HG02588 (cell line): ENCODE measurements at regions not wholly inside any gene's neighbourhood (a gene's known extent, or its start where the extent isn't known, plus 50 kb on each side); places are given as distances from the start of the nearest gene placed in this dataset.

Experiments
- ATAC-seq: cut with Tn5 transposase; IDR thresholded peaks from one replicate; pipeline ENCODE4 v1.9.1; 2021; ENCODE audit warnings: mild to moderate bottlenecking, moderate library complexity; ENCODE audit not compliant: unreplicated experiment

DNA sequence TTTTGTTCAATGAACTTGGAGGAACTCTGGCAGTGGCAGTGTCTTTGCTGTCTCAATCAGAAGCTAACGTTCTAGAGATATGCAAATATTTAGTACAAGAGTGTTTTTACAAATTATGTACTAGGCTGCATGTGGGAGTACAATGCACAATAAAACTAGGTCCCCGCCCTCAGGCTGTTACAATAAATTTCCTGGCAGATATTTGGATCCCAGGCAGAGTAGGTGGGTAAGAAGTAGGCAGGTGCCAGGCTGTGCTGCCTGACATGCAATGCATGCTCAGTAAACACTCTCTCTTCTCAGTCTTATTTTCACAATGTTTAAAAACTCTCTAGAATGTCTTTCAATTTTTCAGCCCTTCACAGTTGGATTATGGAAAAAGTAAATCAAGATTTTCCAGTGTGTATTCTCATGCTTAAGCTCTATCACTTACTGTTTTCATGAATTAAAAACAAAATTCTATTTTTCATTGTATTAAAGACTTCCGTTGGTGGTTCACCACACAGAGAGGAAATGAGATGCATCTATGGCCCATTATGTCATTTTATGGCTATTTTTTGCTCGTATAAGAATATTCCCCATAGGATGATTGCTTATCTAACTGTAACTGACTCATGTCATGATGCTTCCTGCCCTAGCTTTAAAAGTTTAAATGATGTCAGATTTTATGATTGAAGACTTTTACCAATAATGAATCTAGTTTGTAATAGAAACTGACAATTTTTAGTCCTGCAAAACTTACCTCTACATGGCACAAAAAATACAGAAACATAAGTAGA is 346.1 kb downstream of the RND3 start:
- no peak for ATAC-seq

DNA sequence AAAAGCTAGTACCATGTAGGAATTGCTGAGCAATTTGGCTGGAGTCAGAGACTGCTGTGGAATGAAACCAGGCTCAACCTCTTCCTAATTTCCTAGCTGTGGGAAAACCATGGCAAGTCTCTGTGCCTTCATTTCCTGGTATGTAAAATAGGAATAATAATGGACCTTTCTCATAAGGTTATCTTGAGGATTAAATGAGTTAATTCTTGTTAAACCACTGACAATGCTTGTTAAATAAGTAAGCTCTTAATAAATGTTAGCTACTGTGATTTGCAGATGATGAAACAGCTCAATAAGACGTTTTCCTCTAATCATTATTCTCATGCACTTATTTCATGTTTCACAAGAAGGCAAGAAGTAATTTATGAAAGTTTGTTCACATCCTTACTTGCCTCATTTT is 346.7 kb downstream of the RND3 start:
- ATAC-seq: no peak

DNA sequence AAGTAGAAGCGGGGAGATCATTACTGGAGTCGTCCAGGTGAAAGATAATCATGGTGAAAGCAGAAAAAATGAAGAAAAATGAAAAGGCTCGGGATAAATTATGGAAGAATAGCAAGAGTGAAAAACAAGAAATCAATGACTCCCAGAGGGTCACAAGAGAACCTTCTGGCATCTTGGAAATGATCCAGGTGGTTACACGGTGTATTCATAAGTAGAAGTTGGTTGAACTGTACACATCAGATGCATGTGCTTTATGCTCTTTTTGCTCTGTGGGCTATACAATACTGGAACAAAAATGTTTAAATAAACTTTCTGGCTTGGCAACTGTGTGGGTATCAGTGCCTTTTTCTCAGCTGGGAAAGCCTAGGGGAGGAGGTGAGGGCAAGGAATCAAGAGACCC is 348.9 kb downstream of the RND3 start:
- ATAC-seq: no peak

DNA sequence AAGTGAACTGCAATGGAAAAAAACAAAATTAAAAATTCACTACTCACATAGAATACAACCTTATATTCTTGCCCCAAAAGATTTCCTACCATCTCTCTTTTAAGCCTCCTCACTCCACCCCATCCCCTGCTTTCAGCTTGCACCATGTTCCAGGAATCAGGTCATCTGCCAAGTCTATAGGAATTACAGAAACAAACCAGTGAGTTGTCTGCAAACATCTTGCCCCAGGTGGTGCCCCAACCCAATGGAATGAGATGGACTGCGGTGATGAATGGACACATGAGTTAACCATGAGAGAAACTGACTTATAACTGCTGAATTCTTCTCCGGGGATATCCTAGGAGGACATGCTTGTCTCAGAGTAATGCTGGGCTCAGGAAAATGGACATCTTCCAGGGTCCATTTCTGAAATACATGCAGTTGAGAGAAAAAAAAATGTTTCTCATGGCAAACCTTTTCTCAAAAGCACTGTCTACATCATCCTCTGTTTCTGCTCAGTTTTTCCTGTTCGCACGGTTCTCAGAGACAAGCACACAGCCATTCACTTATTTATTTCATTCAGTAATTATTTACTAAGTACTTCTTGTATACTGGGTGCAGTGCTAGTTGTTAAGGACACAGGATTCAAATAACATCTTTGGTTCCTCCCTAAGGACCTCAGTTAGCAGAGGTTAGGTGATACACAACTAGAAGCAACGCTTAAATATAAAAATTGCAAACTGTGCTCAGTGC is 350.0 kb downstream of the RND3 start:
- ATAC-seq: no peak

DNA sequence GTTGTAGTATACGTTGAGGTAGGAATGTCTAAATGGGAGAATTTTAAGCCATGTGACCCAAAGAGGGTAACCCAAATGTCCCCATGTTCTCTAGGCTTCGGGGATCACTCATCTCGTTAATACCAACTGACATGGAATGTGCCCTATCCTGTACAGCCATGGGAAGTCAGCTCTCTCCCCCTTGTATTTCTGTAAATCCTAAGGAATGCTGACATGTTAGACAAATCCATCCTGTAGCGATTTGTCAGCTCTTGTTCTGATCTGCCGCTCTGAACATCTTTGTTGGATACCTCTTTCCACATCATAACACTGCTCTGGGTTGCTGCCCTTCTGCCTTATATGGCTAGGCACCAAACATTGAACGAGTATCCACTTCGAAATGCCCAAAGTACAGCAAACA is 350.6 kb downstream of the RND3 start:
- no peak for ATAC-seq

DNA sequence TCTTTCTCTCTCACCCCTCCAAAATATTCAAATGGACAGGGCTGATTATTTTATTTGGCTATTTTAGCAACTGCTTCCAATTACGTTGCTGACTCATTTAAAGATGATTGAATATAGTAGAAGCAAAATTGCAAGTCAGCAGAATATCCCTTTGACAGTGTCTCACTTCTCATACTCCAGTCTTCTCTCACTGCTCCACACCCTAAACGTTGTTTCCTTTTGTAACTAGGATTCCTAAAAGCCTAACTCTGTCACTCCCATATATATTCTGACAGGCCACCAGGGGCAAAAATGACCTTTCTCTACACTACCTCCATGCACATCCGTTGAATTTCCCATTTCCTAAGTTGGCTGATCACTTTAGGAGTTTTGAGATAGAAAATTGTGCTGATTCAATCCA is 351.1 kb downstream of the RND3 start:
- ATAC-seq: no peak

DNA sequence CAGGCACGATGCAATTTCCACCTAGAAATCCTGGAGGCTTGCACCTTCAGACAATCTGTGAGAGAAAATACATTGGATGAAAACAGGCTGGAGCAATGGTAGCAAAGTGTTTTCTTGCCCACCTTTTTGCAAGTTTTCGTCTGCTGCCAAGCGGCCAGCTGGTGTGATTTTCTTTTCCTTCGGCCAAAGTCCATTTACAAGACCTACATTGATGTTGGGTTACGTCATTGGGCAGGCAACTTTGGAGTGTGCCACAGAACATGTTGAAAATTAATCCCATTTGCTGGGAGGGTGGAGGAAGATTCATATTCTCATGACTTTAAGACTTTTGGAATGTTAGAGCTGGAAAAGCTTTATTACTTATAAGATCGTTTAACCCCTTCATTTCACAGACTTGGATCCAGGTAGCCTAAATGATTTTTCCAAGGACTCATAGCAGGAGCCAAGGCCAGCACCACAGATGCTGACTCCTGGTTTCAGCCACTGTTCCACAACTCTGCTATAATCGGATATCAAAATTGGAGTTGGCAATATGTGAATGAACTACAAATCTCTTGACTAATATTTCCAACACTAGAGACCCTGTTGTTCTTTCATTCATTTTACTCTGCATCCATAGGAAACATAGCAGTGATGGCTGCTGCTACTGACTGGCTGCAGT is 352.1 kb downstream of the RND3 start:
- ATAC-seq: no peak

DNA sequence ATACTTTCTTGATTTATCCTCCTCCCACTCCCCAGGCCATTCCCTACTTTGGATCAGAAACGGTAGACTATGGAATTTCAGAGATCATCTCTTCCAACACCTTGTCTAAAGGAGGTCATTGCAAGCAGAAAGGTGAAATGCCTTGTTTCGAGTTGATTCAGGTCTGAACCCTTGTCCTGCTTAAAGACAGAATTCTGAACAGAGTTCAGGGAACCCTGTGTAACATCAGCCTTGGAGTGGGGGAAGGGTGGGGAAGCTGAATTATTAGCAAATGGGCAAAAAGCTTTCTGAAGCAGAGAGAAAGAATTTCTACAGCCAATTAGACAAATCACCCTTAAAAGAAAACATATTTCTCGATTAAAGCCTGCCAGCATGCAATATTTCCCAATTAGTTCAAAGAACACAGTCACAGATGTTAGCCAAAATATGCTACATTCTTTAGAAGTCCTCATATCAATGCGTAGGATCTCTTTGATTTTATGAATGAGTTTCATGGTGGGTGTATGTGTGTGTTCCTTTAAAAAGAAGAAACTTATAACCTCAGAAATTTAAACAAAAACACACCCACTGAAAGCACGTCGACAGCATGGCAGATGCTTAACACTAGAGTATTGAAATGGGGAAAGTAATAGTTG is 353.1 kb downstream of the RND3 start:
- ATAC-seq: no peak

DNA sequence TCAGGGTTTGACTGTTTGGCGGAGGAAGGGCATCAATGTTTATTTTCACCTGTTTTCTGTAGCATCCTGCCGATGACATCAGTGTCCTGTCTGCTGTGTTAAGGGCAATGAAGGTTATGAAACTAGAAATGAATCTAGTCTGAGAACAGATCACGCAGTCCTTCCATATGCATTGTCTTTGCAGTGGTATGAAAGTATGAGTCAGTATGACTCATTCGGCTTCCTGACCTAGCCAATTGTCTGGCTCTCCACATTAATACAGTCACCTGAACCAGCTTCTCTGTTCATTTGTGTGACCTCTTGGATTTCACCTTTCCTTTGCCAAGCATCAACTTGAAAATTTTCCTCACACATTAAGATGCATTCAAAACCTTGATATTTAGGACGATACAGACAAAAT is 353.8 kb downstream of the RND3 start:
- peak; percentile 90 for ATAC-seq

DNA sequence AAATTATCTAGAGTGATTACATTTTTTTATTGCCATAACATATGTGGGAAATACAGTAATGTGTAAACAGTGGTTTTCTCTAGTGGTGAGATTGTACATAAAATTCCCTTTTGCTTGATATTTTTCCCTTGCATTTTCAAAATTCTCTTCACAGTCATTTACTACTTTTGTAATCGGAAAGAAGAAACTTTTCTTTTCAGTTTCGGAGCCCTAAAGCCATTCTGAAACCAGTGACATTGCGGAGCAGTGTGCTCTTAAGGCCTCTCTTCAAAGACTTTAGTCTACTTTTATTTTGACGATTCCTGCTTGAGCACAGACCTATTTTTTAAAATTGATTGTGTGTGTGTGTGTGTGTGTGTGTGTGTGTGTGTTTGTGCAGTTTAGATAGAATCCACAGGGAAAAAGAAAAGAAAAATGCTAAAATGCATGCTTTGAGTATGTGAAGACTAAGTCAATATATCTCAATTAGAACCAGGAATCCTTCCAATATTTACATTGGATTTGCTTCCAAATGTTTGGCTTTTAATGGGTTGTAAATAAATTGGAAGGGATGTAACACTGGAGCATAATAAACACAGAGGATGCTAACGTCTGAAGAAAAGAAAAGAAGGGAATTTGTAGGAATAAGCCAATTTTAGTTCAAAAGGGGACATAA is 357.4 kb downstream of the RND3 start:
- no peak for ATAC-seq

DNA sequence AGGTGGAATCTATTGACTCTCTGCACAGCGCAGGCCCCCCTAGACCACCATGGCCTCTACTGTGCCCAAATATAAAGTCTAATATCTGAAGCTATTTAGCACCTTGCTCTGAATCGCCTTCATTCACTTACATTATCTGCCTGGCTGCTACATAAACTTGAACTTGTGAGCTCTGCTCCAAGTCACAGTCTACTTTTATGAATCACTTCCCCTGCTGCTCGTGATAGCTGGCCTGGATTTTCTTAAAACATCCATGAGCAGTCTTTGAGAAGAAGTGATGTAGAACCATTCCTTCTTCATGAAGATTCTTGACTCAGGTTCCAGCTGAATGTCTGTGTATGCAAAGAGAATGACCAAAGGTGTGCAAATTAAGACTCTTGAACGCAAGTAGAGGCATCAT is 359.5 kb downstream of the RND3 start:
- ATAC-seq: no peak

DNA sequence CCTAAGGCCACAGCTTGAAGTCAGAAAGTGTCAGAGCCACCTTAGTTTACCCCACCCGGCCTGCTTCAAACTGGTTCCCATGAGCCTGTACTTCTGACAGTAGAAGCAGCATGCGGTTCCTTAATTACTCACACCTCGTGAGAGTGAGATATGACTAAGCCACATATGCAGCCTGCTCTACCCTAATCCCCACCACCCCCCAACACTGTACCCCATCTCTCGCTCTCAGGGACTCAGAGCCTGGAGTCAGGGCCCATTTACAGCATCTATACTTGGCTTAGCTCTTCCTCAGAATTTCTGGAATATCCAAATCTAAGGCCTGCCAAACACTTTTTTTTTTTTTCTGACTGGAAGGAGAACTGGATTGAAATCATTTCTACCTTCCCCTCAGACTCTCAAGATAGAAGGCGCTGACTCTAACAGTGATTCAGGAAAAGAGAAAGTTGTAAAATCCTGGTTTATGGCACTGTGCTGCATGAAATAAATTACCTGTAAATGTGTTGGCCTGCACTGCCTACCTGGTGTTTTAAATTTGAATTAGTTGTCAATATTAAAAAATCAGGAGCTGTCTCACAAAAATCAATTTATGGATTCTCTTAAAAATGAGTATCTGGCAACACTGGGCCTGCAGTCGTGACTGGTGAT is 360.0 kb downstream of the RND3 start:
- no peak for ATAC-seq

DNA sequence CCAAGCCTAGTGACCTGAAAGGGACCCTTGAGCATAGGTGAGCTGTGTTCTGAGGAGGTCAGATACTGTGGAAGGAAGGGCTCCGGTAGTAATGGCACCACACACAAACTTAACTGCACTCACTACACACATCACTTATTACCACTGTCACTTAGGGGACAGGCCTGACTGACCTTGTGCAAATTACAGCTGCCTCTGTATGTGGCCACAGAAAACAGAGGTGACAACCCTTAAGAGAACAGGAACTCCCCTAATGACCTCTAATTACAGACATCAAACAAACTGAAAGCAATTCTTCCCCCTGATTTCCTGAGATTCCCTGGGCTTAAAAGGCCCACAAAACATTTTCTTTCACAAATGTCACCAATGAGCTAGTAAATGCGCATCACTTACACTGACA is 360.6 kb downstream of the RND3 start:
- no peak for ATAC-seq

DNA sequence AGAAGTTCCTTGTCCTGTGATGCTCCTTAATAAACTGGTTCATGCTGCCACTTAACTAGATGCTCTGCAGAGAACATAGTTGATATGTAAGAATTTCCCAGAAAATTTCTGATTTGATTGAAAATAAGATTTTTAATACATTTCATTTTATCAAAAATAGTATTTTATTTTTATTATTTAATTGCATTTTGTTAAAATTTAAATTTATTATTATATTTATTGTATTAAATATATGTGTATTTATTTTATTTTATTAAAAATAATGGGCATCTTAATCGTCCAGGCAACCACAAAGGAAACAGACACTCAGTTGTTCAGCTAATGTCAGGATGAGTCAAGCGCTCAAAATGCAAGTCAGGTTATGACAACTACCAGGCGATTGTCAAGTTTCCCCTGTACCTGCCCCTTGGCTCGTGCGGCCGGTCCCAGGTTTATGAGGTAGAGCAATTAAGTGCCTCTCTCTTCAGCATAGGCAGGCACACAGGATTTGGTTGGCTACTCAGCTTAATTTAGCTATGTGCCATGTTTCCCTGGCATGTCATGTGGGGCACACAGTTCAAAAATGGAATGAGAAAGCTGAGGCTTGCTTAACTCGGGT is 361.2 kb downstream of the RND3 start:
- no peak for ATAC-seq

DNA sequence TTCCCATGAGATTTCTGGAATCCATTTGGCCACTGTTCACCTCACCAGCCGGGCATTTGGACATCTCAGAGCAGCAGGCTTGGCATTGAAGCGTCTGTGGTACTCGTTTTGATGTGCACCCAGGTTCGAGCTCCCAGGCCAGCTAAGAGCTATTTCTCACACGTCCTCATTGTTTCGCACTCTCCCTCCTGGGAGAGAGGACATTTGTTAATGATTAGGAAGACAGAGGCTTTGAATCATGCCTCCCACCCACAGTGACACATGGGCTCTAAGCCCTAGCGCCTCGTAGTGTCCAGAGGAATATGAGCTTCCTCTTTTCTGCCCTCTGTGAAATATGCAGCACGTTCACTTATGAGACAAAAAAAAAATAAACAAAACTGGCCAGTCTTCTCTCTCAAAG is 361.8 kb downstream of the RND3 start:
- no peak for ATAC-seq

DNA sequence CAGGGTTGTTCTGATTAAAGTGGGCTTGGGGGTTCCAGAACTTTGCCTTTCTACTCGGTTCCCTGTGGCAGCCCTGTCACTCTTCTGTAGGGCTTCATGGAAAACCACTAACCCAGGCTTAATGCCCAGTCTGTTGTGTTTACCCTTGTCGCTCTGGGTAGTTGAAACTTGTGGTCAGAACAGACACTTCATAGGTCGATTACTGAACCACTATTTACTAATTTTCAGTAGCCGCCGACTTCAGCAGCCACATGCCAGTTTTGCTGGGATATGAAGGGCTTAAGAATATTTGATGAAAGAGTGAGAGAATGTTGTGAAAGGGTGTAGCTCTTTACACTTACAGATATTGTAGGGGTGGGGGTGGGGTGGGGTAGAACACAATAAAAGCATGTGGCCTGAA is 362.3 kb downstream of the RND3 start:
- no peak for ATAC-seq

DNA sequence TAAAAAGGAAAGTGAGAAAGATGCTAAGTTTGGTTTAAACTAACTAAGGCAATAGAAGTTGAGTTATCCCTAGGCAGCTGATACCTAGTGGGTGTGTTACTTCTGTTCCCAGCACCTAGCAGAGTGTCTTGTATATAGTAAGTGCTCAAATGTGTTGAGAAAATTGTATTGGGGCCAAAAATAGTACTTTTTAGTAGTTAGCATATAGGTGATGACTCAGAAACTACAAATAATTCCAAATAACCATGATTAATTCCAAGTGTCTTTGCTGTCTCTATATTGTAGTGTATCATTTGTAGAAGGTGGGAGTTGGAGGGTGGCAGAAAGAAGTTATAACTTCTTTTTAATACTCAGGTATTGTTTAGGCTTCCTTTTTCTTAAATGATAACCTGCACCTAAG is 362.7 kb downstream of the RND3 start:
- no peak for ATAC-seq

DNA sequence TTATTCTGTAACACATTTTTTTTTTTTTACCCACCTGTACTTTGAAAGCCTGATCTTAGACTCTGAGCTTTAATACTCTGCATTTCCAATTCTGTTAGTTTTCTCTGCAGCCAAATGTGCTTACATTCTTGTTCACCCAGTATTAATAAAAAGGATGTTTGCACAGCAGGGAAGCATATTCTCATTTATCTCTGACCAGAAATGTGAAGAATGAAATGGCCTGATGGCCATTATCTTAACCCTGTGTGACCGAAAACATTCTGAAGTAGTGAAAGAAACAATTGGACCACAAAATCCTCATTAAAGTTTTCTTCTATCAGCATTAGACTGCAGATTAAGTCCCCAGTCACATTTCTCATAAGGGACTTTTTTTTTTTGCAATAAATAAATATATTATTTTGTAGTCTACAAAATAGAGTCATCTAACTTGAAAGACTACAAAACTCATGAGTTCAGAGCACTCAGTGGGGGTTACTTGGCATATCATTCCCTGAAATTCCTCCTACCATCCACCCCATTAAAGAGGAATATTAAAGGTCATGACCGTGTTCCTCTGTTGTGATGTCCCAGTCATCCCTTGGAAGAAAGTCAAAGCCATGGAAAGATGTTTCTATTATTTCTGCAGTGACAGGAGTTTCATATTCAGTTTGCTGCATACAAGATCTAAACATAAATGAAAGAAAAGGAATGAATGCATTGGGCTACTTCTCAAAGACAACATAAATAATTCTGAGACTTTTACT is 364.4 kb downstream of the RND3 start:
- ATAC-seq: no peak

DNA sequence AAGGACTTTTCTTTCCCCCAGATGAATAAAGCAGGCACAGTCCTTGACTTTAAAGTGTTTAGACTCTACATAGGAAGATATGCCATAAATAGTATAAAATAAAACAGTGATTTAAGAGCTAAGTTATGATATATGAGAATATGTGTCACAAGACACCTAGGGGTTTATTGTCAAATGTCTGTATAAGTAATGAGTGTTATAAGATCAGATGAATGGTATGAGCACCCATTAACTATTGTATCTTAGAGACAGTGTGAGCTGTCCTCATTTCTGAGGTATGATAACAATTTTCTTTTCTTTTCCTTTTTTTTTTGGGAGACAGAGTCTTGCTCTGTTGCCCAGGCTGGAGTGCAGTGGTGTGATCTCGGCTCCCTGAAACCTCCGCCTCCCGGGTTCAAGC is 365.3 kb downstream of the RND3 start:
- ATAC-seq: no peak
